NB4 (cell line): ENCODE measurements at regions not wholly inside any gene's neighbourhood (a gene's known extent, or its start where the extent isn't known, plus 50 kb on each side); places are given as distances from the start of the nearest gene placed in this dataset.

Experiments used
- MYC ChIP-seq: IDR thresholded peaks from 2 replicates; pipeline ENCODE4 v1.6.1; 2011; ENCODE audit warnings: low read depth, low read length
- POLR2A ChIP-seq: IDR thresholded peaks from 2 replicates; pipeline ENCODE4 v1.6.1; 2011; ENCODE audit warnings: mild to moderate bottlenecking; ENCODE audit not compliant: insufficient read length; ENCODE audit errors: extremely low read depth
- TF ChIP-seq, protein P1 (sequence below): IDR thresholded peaks from one replicate; pipeline ENCODE4 v1.5.1; 2012; ENCODE audit warnings: low read depth, low read length
- TF ChIP-seq, protein P2 (sequence below): IDR thresholded peaks from 2 replicates; pipeline ENCODE4 v1.6.1; 2011; ENCODE audit warnings: low read depth, low read length

DNA sequence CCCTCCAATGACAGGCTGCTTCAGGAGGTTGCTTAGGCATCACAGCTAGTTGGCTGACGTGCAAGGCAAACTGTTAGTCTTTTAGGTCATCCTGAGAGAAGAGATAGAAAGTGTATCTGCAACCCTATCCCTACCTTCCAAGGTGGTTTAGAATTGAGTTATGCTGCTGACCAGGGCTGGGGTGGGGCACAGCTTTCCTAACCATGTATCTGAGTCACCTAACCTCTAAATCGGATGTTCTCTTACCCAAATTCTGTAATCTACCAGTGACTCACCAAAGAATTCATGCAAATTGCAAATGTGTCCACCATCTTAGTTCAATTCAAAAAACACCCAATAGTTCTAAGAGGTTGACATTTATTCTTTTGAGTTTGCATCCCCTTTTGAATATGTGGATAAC, 107.2 kb upstream of the DYNLRB2 start:
- no peak for TF ChIP-seq POLR2A
- TF ChIP-seq, protein P1, sequence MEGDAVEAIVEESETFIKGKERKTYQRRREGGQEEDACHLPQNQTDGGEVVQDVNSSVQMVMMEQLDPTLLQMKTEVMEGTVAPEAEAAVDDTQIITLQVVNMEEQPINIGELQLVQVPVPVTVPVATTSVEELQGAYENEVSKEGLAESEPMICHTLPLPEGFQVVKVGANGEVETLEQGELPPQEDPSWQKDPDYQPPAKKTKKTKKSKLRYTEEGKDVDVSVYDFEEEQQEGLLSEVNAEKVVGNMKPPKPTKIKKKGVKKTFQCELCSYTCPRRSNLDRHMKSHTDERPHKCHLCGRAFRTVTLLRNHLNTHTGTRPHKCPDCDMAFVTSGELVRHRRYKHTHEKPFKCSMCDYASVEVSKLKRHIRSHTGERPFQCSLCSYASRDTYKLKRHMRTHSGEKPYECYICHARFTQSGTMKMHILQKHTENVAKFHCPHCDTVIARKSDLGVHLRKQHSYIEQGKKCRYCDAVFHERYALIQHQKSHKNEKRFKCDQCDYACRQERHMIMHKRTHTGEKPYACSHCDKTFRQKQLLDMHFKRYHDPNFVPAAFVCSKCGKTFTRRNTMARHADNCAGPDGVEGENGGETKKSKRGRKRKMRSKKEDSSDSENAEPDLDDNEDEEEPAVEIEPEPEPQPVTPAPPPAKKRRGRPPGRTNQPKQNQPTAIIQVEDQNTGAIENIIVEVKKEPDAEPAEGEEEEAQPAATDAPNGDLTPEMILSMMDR, result no peak
- TF ChIP-seq, protein P2, sequence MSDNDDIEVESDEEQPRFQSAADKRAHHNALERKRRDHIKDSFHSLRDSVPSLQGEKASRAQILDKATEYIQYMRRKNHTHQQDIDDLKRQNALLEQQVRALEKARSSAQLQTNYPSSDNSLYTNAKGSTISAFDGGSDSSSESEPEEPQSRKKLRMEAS, result no peak
- no peak for TF ChIP-seq MYC
